NCI-H460 (cell line): ENCODE measurements at regions not wholly inside any gene's neighbourhood (a gene's known extent, or its start where the extent isn't known, plus 50 kb on each side); places are given as distances from the start of the nearest gene placed in this dataset.

ENCODE experiments used
- DNase-seq: peaks from one replicate; pipeline ENCODE4 v3.0.0-alpha.2; 2016; ENCODE audit warnings: low read depth; ENCODE audit errors: extremely low read depth

DNA sequence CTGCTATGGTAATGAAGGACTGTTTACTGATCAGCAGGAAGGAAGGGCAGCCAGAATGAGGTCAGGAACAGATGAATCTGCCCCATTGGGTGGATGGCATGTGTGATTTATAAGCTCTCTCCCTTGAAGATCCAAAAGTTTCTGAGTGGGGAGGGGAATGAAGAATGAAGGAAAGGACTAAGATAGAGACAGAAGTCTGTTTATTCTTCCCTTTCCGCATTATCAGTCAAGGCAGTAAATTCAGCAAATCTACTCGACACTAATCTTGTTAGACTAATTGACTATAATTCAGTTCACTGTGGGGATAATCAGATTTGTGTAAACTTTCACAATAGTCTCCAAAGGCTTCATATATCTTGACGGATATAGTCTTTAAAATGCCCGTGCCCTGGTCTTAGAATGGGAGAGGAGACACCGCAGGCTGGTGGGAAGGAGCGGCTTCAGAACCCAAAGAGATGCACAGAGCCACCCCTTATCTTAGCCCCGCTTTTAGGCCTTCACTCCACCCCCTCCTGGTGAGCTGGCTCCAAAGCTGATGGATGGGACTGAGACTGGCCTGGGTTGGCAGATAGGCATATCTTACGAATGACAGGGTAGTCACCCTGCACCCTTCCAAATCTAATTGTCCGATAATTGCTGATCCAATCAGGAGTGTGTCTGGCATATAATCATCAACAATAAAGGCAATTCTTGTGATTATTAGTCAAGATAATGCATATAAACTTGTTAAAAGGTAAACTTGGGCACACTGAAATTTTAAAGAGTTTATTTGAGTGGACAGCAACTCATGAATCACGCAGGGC is 76.0 kb upstream of the PPM1J start:
- no peak for DNase-seq

DNA sequence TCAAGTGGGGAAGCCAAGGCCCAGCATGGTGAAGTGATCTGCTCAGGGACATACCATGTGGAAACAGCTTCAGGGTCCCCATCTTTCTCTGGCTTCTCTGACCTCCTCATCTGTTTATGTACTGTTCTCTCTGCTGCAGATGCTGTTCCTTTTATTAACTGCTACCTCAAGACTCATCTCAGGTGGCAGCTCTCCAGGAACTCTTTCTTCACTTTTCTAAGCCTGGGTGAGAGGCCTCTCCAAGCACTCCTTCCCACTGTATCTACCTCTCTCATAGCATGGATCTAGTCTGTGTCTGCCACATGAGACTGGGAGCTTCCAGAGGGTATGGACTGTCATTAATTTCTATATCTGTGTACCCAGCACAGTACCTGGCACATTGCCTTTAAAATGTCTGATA is 73.4 kb upstream of the PPM1J start:
- DNase-seq = no peak

DNA sequence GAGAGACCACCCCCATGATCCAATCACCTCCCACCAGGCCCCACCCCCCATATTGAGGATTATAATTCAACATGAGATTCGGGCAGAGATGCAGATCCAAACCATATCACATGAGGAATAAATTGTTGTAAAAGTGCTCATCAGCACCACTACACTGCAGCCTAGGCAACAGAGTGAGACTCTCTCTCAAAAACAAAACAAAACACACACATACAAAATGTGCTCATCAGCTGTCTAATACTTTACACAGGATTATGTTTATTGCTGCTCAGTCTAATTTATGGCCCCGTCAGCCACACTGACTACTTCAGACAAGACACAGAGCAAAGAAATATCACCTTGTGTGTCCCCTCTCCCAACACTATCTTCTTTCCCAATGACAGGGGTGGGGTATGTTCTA is 72.9 kb upstream of the PPM1J start:
- no peak for DNase-seq

DNA sequence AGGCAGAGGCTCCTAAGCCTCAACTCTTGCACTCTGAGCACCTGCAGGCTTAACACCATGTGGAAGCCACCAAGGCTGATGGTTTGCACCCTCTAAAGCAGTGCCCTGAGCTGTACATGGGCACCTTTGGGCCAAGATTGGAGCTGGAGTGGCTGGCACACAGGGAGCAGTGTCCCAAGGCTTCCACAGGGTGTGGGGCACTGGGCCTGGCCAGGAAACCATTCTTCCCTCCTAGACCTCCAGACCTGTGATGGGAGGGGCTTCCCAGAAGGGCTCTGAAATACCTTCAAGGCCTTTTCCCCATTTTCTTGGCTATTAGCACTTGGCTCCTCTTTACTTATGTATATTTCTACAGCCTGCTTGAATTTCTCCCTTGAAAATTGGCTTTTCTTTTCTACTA is 67.9 kb upstream of the PPM1J start:
- DNase-seq = no peak

DNA sequence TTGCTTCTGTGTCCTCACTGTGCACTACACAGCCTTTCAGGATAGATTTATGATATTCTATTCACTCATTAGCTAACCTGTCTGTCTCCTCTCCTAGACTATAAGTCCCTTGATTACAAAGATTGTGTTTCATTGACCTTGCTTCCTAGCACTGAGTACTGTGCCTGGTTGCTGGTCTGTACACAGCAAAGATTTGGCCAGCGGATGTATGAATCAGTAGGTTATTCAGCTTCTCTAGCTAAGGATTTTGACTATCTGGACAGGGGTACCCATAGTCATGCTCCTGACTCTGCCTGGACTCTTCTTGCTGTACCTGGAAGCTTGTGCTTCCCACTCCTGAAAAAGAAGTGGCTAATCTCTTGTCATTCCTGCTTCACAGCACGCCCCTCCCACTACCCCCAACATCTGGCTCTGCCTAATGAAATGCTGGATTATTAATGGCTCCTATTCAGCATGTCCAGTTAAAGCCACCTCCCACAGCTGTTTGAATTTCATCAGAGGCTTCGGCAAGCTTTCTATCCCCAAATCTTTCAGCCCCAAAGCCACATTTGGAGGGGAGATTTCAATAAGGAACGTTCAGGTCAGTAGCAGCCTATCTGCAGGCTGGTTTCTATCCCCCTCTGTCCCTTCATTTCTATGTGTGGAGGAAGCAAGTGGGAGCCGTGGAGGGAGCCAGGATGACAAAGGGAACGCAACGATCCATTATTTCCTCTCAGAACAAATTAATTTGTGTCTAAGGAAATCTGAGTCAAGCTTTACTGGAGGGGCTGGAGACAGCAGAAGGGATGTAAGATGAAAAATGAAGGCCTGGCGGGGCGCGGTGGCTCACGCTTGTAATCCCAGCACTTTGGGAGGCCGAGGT is 64.8 kb upstream of the PPM1J start:
- DNase-seq = no peak

DNA sequence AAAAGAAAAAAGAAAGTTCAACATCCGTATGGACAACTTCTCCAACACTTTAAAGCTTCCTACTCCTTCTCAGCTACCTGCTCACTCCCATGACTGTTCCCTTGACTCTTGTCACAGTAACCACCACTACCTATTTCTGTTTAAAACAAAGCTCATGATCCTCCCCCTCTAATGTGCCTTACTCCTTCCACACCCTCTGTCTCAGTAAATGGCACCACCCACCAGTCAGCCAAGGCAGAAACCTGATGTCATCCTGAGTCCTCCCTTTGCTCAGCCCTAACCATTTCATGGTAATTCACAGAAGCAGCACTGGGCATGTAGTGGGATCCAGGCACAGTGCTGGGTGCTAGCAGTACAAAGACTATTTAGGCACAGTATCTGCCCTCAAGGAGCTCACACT is 63.0 kb upstream of the PPM1J start:
- DNase-seq = no peak

DNA sequence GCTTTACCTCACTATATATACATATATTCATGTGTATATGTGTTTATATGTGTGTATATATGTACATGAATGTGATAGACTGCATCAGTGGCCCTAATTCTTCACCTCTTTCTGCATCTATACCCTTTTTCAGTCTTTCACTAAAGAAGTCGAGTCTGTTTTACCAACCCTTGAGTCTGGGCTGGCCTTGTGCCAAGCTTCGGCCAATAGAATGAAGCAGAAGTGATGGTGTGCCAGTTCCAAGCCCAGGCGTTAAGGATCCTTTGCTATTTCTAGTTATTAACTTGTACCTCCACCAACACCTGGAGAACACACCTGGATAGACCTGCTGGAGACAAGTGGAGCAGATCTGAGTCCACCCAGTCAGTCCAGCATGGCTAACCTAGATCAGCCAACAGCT is 61.6 kb upstream of the PPM1J start:
- no peak for DNase-seq

DNA sequence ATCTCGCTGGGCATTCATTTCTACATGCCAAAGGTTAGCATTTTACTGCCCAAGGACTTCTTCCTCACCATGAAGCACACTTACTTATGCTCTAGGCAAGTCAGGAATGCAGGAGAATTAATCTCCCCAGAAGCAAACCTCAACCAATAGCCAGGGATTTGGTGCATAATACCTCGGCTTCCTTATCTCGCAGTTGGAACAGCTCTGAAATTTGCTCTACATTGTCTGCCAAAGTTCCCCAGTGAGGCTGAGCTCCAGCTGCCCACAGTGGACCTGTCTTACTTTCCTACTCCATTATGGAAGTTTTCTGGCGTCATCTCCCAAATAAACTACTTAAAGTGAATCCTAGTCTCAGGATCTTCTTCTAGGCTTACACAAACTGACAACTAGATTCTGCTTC is 57.6 kb upstream of the PPM1J start:
- DNase-seq = no peak

DNA sequence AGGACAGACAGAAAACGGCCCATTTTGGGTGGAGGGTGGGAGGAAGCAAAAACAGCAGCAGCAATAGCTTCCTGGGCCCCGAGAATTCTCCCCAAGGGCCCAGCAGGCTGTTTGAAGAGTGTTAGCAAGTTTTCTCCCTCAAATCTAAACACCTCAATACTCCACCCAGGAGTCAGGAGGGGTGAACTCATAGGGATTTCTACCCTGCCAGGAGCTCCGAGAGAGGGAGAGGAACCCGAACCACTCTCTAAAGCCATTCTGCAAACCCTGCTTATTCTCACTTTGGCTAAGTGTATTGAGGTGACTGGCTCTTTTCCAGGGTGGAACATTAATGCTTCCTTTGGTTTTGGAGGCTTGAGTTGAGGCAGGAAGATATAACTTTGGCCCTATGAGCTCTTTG is 55.6 kb upstream of the PPM1J start:
- DNase-seq = no peak

DNA sequence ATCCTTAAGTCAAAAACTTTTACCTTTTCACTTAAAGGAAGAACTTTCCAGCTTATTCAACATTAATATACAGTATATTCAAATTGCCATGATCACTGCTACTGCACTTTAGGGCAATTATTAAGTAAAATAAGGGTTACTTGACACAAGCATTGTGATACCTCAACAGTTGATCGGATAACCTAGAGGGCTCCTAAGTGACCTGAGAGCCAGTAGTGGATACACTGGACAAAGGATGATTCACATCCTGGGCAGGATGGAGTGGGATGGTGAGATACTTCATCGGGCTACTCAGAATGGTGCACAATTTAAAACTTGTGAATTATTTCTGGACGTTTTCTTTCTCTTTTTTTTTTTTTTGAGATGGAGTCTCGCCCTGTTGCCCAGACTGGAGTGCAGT is 54.5 kb upstream of the PPM1J start:
- no peak for DNase-seq

DNA sequence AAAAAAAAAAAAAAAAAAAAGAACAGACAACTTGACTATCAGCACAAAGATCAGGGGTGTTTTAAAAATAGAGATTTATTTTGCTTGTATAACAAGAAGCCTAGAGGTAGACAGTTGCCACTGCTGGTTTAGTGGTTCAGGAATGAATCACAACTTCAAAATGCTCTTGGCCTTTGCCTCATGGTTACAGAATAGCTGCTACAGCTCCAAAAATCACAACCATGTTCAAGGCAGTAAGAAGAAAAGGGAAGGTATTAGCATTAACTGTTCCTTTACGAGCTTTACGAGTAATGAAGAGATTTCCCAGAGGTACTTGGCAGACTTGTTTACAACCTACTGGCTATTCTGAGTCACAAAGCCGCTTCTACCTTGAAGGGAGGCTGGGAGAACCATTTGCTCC is 52.5 kb upstream of the PPM1J start:
- DNase-seq = no peak
